ENCODE measurements at regions not wholly inside any gene's neighbourhood (a gene's known extent, or its start where the extent isn't known, plus 50 kb on each side); places are given as distances from the start of the nearest gene placed in this dataset.

- Histone ChIP-seq H3K27ac (peak overlapping the region in 2 of 21 experiments; percentile 11 to 25), H3K4me3 (no peak overlapping the region)
Observed at GRCh38 chr4:15254236-15254880, 173.5 kb upstream of the C1QTNF7 start.

DNA sequence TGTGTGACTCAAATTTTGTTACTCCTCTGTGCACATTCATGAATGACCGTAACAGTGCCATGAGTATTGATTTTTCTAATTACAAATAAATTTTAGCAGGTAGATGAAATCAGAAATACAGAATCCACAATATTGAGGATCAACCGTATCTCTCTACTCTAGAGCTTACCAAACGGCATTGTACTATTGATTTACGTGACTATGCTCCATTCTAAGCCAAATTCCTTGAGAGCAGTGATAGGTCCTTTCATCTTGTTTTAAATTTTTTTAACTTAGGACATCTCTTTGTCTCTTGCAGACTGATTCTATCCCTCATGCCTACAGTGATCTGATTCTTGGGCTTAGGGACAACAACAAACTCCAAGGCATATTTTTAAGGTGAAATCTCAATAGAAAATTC lies 172.3 kb upstream of the C1QTNF7 start:
- no peak overlapping the region for H3K27ac ChIP-seq
- H3K4me3 ChIP-seq, result no peak overlapping the region

- H3K4me3 ChIP-seq, result no peak overlapping the region
- H3K27ac ChIP-seq, result no peak overlapping the region
Observed at GRCh38 chr4:15260758-15261157, 167.1 kb upstream of the C1QTNF7 start.

GRCh38 chr4:15262396-15262795 lies 165.4 kb upstream of the C1QTNF7 start:
- H3K27ac ChIP-seq, result no peak overlapping the region
- H3K4me3 ChIP-seq, result no peak overlapping the region

DNA sequence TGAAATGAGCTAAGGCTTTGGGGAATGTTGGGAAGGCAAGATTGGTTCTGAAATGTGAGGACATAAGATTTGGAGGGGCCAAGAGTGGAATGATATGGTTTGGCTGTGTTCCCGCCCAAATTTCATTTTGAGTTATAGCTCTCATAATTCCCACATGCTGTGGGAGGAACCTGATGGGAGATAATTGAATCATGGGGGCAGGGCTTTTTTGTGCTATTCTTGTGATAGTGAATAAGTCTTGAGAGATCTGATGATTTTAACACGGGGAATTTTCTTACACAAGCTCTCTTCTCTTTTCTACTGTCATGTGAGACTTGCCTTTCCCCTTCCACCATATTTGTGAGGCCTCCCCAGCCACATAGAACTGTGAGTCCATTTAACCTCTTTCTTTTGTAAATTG lies 157.6 kb upstream of the C1QTNF7 start:
- no peak overlapping the region for H3K4me3 ChIP-seq
- no peak overlapping the region for H3K27ac ChIP-seq

DNA sequence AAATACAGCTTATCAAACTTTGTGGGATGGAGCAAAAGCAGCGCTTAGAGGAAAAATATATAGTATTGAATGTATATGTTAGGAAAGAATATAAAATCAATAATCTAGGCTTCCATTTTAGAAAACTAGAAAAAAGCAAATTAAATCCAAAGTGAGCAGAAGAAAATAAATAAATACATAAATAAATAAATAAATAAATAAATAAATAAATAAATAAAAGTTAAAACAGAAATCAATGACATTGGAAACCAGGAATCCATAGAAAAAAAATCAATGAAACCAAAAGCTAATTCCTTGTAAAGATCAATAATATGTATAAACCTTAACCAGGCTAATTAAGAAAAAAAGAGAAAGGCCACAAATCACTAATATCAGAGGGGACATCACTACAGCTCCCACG lies 141.8 kb upstream of the C1QTNF7 start:
- Histone ChIP-seq H3K27ac (no peak overlapping the region), H3K4me3 (no peak overlapping the region)

GRCh38 chr4:15291122-15291521 lies 136.7 kb upstream of the C1QTNF7 start:
- no peak overlapping the region for H3K27ac ChIP-seq
- H3K4me3 ChIP-seq, result no peak overlapping the region

GRCh38 chr4:15293711-15294110 lies 134.1 kb upstream of the C1QTNF7 start:
- H3K4me3 ChIP-seq, result no peak overlapping the region
- H3K27ac ChIP-seq, result no peak overlapping the region

DNA sequence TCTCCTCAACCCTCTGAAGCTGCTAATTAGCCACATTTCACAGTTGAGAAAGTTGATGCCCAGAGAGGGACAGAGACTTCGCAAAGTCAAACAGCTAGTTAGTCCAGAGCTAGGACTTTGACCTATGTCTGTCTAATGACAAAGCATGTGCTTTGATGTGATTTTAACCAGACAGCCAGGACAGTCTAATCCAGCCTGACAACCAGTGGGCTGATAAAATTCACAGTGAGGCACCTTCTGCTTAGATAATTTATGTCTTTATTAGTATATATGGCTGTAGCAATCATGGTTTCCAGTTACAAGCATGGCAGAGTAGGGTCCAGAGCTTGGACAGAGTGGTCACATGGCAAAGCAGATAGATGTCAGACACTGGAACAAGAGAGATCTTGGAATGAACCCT lies 133.6 kb upstream of the C1QTNF7 start:
- Histone ChIP-seq H3K4me3 (no peak overlapping the region), H3K27ac (no peak overlapping the region)

GRCh38 chr4:15294832-15295231 lies 133.0 kb upstream of the C1QTNF7 start:
- Histone ChIP-seq H3K4me3 (no peak overlapping the region), H3K27ac (no peak overlapping the region)

DNA sequence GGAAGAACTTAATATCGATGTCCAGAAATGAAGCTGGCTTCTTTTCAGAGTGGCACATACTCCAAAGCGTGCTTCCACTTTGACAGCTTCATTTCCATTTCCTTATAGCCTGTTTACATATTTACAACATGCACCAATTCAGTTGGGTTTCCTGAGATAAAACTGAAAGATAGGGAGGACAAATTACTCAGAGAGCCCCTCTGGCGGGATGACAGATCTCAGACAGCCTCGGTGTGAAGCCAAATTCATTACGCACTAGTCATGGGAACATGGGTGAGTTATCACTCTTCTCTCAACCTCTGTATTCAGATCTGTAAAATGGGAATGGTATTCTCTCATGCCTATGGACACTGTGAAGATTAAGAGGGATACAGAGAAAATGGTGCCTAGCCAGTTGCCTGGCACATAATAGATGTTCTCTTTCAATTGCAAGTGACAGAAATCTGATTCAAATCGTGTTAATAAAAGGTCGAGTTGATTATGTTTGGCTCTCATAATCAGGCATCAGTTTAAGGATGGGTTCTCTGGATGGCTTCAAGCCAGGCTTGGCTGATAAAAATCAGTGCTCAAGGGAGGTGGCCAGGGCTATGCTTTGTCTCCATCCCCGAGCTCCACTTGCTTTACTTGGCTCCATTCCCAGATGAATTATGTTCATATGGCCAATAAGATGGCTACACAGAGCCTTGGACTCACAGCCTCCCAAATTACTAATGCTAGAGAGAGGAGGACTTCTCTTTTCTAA lies 132.2 kb upstream of the C1QTNF7 start:
- Histone ChIP-seq H3K27ac (no peak overlapping the region), H3K4me3 (no peak overlapping the region)

- Histone ChIP-seq H3K4me3 (no peak overlapping the region), H3K27ac (no peak overlapping the region)
Observed at GRCh38 chr4:15297344-15297743, 130.5 kb upstream of the C1QTNF7 start.

DNA sequence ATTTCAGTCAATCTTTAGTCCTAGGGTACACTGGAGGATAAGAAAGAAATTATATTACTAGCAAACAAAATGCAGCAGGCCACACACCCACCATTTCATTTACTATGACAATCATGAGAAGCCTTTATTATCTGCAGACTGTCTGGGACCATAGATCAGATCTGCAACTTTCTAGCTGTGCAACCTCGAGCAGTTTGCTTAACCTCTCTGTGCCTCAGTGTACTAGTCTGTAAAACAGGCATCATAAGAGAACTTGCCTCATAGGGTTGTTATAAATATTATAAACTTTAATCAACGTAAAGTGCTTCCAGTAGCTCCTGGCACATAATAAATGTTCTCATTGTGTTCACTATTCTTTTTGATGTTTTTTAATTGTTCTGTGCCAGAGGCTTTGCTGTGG lies 128.2 kb upstream of the C1QTNF7 start:
- no peak overlapping the region for H3K4me3 ChIP-seq
- no peak overlapping the region for H3K27ac ChIP-seq

DNA sequence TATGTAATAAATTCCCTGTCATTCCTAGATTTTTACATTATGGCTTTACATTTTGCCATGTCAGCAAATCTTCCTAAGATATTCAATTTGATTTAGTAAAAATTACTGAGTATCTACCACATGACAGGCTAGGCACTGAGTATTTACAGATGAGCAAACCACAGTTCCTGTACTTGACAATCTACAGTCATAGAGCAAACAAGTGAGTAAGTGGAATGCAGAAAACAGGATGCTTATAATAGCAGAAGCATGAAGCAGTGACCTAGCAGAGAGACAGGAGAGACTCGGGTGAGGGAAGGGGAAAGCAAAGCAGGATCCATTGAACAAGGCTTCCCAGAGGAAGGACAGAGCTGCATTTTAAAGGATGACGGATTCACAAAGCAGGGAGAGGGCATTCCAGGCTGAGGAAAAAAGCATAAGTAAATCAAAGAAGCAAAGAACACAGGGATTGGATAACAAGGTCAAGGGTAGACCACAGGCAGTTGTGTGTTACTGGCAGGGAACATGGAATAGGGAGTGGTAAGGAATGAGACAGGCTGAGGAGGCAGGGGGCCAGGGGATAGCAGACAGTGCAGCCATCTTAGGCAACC lies 124.7 kb upstream of the C1QTNF7 start:
- Histone ChIP-seq H3K4me3 (no peak overlapping the region), H3K27ac (peak overlapping the region in 3 of 21 experiments; percentile 50 to 60 (median 56))

GRCh38 chr4:15314974-15315373 lies 112.9 kb upstream of the C1QTNF7 start:
- no peak overlapping the region for H3K27ac ChIP-seq
- no peak overlapping the region for H3K4me3 ChIP-seq

GRCh38 chr4:15317246-15317645 lies 110.6 kb upstream of the C1QTNF7 start:
- Histone ChIP-seq H3K27ac (no peak overlapping the region), H3K4me3 (no peak overlapping the region)

DNA sequence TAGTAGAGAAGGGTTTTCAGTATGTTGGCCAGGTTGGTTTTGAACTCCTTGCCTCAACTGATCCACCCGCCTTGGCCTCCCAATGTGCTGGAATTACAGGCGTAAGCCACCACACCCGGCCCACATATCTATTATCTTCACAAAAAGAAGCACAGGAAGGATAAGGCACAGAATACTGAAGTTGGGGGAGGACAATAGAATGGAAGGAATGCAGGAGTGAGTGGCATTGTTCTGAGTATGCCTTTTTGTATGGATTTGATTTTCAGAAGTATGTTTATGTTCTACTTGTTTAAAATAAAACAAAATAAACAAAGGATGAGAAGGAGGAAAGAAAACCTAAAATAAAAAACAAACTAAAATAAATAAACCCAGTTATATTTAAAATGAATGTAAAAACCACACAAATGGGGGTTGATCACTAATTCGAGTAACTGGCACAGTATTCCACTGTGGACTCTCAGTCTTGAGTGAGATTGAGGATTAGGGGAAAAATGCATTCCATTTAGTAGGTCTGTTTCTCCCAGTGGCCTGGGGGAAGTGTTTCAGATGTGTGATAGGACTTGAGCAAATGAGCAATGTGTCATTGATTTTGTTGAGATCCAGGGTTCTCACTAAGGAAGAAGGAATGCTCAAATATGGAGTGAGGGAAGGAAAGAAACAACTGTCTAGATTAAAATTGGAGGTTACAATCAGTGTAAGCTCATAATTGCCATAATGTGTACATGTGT lies 109.0 kb upstream of the C1QTNF7 start:
- Histone ChIP-seq H3K27ac (no peak overlapping the region), H3K4me3 (no peak overlapping the region)

GRCh38 chr4:15320121-15320678 lies 107.6 kb upstream of the C1QTNF7 start:
- H3K4me3 ChIP-seq, result no peak overlapping the region
- no peak overlapping the region for H3K27ac ChIP-seq

GRCh38 chr4:15322006-15322405 lies 105.8 kb upstream of the C1QTNF7 start:
- Histone ChIP-seq H3K4me3 (no peak overlapping the region), H3K27ac (no peak overlapping the region)

GRCh38 chr4:15325987-15326386 lies 101.8 kb upstream of the C1QTNF7 start:
- no peak overlapping the region for H3K27ac ChIP-seq
- H3K4me3 ChIP-seq, result no peak overlapping the region

Measured in skin epidermis (tissue), 12 donors.